ENCODE measurements at regions not wholly inside any gene's neighbourhood (a gene's known extent, or its start where the extent isn't known, plus 50 kb on each side); places are given as distances from the start of the nearest gene placed in this dataset.
"Not testable (repeated sequence)": the region's sequence is repeated elsewhere in the genome, so short reads cannot be mapped to it uniquely, and the experiment has no call there.

DNA sequence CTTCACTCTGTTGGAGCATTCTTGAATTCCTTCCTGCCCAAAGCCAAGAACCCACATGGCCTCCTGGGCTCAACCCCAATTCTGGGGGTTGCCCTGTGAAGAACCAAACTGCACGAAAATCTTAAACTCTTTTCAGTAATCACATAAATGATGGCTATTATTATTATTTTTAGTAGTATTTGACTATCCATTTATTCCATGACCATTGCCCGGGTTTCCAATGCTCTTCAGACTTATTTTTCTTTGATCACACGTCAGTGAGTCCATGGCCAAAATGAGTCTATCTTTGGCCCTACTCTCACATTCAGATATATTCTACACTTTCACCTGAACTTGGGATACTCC is 185.9 kb downstream of the AVL9 start:
- DNase-seq (ENCODE audit: low read depth, low spot score) = no peak

- no peak for DNase-seq (ENCODE audit: low read depth, low spot score)
These were observed 185.2 kb downstream of the AVL9 start for GRCh38 chr7:32680259-32681173.

DNA sequence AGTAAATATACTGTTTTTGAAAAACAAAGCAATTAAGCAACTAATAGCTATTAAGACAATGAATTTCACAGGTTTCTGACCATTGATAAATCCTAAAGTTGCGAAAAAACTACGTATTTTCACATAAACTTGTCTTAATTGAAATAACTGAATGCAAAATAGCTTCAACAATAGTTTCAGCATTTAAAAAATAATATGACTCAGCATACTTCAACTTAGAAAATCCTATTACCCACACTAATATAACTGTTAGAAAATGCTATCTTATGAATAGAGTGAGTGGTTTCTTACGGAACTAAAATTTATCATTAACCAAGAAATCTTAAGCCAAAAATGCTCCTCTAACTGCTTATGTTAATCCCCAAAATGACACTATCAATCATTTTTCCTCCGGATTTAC is 183.9 kb downstream of the AVL9 start:
- no peak for DNase-seq (ENCODE audit: low read depth, low spot score)

- DNase-seq (ENCODE audit: low read depth, low spot score) = no peak
These were observed 182.3 kb downstream of the AVL9 start for GRCh38 chr7:32677593-32677992.

- no peak for DNase-seq (ENCODE audit: low read depth, low spot score)
These were observed 181.1 kb downstream of the AVL9 start for GRCh38 chr7:32676249-32676941.

DNA sequence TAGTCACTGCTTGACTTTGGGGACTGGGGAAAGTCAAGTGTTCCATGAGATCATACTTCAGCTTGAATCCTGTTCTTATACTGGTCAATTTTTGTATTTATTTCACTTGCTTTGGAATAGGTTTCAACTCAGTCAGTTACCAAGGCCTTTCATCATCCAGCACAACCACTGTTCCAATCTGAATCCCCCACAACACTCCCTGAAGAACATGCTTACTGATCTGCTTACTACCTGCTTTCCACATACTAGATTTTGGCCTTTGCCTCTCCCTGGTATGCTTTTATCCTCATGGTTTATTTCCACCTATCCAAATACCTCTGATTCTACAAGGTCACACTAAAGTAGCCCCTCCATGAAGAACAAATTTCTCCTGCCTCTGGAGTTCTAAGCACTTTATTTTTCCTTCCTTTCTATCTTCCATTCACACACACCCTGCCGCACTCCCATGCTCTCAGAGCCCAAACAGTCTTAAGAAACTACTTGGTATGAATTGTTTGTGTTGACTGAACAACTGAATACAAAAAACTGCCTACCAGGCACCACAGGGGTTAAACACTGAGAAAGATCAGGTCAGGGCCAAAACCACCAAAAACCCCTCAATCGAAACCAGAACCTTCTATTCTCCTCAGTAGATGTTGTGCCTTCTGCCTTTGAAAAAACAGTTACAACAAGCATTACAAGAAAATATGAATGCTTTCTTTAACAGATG is 178.1 kb downstream of the AVL9 start:
- DNase-seq (ENCODE audit: low read depth, low spot score) = no peak

GRCh38 chr7:32670110-32671025 is 175.1 kb downstream of the AVL9 start:
- DNase-seq (ENCODE audit: low read depth, low spot score) = no peak

DNA sequence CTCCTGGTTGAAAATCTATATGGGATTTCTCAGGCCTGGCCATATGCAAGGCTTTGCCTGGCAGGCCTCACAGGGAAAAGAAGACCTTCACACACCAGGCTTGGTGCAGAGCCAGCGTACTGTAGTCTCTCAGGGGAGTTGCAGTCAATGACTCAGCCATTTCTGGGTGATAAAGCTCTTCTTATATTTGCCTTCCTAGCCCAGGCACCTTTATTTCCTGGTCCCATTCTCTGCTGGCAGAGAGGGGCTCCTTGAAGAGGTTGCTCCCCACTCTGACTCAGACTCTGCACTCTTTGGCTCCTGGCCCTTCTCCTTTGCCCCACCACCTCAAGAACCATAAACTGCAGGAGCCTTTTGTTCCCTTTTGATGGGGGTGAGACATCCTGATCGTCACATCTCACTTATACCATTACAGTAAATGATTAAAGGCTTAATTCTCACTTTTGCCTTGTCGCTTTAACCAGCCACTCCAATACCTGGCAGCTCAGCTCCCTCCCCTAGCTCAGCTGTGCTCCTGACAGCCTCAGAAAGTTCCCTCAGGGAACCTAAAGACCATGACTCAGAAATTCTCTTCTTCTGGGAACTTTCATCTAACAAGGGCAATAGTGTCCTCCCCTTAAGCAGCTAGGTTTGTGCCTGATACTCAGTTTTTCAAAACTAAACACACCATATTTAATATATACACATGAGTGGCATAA is 174.0 kb downstream of the AVL9 start:
- DNase-seq (ENCODE audit: low read depth, low spot score) = peak; percentile 65

DNA sequence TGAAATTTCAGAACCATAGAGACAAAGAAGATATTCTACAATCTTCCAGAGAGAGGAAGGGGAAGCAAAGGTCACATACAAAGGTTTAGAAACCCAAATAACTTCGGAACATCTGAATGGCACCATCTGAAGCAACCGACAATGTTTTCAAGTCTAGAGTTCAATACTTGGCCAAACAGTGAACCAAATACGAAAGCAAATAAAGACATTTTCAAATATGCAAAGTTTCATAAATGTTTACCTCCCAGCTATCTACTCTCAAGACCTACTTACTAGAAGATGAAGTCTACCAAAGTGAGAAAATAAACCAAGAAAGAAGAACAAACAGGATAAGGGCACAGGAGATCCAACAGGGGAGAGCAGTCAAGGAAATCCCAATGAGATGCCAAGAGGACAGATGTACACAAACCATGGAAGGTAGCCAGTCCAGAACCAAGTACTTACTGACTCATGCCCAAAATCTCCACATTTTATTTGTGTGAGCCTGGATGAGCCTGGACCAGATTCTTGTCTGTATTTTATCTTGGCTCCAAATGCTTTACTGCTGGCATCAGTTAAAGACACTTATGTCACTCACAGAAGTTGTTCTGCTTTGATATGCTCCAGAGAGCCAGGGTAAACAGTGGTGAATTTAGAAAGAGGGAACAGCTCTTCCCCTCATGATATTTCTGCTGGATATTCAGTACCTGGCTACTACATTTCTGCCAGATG is 173.3 kb downstream of the AVL9 start:
- not testable (repeated sequence) for DNase-seq (ENCODE audit: low read depth, low spot score)

DNA sequence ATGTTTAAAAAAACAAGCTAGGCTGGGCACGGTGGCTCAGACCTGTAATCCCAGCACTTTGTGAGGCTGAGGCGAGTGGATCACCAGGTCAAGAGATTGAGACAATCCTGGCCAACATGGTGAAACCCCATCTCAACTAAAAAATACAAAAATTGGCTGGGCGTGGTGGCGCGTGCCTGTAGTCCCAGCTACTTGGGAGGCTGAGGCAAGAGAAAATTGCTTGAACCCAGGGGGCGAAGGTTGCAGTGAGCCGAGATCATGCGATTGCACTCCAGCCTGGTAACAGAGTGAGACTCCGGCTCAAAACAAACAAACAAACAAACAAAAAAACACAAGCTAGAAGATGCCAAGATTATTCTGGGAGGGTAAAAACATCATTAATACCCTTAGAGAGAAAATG is 172.3 kb downstream of the AVL9 start:
- not testable (repeated sequence) for DNase-seq (ENCODE audit: low read depth, low spot score)

DNA sequence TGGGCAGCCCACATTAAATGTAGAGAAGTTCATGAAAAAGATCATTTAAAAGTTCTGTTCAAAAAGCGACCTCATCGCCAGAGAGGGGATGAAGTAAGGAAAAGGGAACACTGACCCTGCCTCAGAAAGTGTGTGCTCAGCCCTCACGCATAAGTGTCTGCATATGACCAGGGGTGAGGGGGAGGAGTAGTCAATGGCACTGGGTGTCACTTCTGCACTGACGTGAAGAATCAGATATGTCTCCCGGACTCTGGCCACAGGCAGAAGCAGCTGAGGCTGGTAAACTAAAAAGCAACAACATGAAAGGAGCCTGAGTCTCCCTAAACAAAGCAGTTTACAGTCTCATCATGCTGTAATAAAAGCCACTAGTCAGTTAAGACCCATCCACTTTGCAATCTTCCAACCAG is 168.5 kb downstream of the AVL9 start:
- not testable (repeated sequence) for DNase-seq (ENCODE audit: low read depth, low spot score)

DNA sequence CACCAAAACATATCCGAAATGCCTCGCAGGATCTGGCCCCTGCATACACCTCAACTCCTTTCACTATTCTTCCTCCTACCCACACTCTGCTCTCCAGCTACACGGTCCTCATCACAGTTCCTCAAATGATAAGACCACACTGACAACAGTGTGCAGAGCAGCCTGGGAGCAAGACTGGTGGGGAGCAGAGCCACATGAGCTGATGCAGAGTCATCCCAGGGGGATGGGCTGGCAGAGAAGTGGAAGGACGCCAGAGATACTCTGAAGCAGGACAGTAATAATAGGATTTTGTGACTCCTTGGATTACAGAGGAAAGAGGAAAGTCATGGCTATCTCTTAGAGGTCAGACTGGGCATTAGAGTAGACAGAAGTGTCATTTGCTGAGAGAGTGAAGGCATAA is 167.2 kb downstream of the AVL9 start:
- not testable (repeated sequence) for DNase-seq (ENCODE audit: low read depth, low spot score)

- DNase-seq (ENCODE audit: low read depth, low spot score) = no peak
These were observed 166.6 kb downstream of the AVL9 start for GRCh38 chr7:32661929-32662328.

DNA sequence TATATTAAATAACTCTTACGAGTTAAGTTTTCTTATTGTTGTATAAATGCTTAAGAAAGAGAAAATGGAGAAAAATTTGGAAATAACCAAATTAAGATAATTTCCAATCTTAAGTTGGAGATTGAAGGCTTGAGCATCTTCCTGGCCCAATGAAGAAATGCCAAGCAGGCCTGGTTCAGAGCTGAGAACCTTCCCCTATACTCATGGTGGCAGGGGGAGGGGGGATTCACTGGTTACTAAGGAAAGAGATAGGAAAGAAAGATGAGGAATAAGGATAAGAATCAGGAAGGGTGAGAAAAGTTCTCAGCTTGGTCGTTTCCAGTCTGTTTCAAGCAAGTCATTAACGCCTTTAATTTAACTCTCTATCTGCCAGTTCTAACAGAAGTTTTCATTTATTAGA is 166.2 kb downstream of the AVL9 start:
- DNase-seq (ENCODE audit: low read depth, low spot score) = no peak

- DNase-seq (ENCODE audit: low read depth, low spot score) = no peak
These were observed 165.6 kb downstream of the AVL9 start for GRCh38 chr7:32660936-32661335.

DNA sequence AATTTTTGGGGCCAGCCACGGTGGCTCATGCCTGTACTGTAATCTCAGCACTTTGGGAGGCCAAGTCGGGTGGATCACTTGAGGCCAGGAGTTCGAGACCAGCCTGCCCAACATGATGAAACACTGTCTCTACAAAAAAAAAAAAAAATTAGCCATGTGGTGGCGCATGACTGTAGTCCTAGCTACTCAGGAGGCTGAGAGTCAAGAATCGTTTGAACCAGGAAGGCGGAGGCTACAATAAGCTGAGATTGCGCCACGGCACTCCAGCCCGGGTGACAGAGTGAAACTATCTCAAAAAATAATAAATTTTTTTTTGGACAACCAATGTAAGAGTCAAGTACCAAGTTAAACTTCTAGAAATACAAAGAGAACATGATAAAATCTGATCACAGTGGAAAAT is 164.6 kb downstream of the AVL9 start:
- DNase-seq (ENCODE audit: low read depth, low spot score) = no peak

DNA sequence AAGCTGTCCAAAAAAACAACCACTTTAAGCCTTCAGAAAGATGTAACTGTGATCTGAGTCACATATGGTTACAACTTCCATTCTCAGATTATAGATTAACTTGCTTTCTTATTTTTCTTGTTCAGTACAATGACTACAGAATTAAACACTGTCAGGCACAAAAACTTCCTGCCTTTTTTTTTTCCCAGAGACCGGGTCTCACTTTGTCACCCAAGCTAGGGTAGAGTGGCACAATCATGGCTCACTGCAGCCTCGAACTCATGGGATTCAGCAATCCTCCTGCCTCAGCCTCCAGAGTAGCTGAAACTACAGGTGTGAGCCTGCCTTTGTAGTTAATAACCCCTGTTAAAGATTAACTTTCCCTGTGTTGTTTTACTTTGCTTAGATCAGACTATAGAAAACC is 163.2 kb downstream of the AVL9 start:
- DNase-seq (ENCODE audit: low read depth, low spot score) = no peak

GRCh38 chr7:32658034-32658433 is 162.7 kb downstream of the AVL9 start:
- DNase-seq (ENCODE audit: low read depth, low spot score) = no peak

GRCh38 chr7:32654549-32654948 is 159.3 kb downstream of the AVL9 start:
- DNase-seq (ENCODE audit: low read depth, low spot score) = not testable (repeated sequence)

DNA sequence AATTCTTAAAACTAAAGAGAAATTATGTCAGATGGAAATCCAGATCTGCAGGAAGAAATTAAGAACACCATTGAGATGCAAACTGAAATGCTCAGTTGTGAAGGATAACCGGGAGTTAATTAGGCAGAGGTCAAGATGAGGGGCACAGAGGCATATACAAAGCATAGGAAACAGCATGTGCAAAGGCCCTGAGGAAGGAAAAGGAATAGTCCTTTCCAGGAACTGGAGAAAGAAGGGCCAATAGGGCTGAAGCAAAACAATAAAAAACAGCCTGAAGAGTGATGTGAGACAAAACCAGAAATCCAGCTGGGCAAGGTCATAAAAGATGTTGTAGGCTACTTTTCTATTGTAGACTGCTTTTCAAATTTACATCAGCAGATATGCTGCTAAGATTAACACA is 155.1 kb downstream of the AVL9 start:
- DNase-seq (ENCODE audit: low read depth, low spot score) = not testable (repeated sequence)
